NOMO-1 treated with dmso at 0.1 percent for 144 hours (cell line): ENCODE measurements at regions not wholly inside any gene's neighbourhood (a gene's known extent, or its start where the extent isn't known, plus 50 kb on each side); places are given as distances from the start of the nearest gene placed in this dataset.
"Not testable (repeated sequence)": the region's sequence is repeated elsewhere in the genome, so short reads cannot be mapped to it uniquely, and the experiment has no call there.

Source experiments
- DNase-seq: peaks from one replicate; lab custom pipeline; 2025; ENCODE audit not compliant: unreplicated experiment; lab: John Stamatoyannopoulos, UW

DNA sequence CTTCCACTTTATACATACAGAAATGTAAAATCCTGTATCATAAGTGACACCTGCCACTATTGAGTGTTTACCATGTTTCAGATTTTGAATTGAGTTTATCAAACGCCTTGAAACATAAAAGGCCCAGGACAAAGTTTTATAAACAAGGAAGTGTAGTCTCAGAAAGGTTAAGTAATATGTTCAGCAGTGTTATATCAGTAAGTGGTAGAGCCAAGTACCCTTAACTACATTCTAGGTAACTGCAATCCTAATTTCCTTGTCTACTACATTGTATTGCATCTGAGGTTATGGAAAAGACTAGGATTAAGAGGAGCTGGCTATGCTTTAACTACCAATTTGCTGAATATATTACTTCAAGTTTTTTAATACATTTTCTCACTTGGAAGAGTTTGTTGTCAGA, 641.6 kb downstream of the LRRC70 start:
- DNase-seq = no peak

DNA sequence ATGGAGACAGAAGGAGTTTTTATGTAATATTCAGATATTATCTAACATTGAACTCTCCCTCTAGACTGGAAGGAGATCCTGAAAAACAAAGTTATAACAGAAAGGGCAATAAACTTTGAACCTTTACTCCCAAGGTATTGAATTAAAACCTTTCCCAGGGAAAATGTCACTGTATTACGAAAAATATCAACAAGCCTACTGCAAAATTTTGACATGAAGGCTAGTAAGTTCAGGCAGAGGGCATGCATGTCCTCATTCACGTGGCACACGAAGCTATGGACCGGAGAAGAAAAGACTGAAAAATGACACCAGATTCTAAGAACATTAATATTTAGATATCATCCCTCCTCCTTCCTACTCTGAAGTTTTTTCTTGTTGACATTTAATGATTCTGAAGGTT, 638.8 kb downstream of the LRRC70 start:
- DNase-seq = no peak

DNA sequence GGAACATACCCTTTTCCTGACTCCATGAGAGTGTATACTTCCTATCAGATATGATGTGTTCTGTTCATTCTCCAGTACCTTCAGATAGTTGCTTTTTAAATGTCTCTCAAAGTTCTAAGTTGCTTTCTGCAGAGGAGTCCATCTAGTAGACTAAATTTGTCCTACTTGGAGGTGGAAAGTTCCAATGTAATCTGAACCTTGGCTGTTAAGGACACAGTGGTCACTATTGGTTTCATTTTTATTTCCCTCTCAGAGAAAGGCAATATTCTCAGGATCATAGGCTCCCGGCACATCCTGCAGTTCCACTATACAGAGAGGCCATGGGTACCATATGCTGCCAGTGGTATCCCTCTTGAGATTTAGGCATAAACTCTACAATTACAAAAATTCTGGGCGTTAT, 634.6 kb downstream of the LRRC70 start:
- no peak for DNase-seq

DNA sequence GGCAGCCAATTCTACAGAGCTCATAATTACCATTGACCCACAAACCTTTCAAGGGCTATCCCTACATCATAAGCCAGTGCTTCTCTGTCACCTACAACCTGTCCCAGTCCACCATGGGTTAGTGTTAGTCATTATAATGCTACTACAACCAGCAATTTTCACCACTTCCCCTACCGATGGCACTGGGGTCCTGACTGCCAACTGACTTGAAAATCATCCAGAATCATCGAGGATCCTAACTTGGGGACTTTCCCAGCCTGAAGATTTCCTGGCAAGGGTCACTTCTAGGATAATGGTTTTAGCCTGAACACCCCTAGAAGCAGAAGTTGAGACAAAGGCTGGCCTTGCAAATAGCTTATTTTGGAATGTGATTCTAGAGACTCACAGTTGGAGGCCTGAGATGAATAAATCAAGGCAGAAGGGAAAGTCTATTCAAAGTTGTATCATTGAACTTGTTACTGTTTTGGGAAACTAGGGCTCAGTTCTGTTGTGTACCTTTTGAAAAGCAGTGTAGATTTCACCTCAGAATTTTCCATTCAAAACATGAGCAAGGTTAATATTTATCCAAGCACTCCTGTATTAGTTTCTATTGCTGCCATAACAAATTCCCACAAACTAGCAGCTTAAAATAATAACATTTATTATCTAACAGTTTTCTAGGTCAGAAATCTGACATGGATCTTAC, 633.0 kb downstream of the LRRC70 start:
- no peak for DNase-seq

DNA sequence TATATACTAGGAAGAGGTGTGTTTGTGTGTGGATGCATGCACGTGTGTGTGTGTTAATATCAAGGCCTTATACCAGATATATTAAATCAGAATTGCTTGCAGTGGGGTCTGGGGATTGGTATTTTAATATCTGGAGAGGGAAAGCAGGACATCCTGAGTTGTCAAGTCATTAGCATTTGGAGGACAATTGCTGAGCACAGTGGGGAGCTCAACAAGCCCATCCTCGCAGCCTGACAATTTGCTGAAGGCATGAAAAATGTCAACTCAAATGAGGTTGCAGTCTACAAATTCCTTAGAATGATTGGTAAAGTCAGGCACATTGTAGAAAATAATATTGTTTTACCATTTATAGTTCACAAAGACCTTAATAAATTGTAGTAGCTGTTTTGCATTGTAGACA, 627.4 kb downstream of the LRRC70 start:
- DNase-seq = no peak

DNA sequence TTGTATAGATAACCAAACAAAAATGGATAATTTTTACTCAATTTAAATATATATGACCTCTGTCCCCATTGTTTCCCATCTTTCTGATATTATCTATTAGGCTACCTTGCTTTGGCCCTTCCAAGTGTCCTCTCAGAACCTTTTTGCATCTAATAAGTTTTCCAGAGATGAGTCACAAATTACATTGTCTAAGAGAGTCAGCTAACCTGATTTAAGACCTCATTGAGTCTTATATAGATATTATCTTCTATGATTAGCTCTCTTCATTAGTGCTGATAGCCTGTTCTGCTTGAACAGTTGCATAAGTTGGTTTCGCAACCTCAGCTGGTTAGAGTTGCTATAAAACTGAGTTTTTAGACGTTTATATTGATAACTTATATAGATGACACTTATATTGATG, 623.1 kb downstream of the LRRC70 start:
- no peak for DNase-seq

DNA sequence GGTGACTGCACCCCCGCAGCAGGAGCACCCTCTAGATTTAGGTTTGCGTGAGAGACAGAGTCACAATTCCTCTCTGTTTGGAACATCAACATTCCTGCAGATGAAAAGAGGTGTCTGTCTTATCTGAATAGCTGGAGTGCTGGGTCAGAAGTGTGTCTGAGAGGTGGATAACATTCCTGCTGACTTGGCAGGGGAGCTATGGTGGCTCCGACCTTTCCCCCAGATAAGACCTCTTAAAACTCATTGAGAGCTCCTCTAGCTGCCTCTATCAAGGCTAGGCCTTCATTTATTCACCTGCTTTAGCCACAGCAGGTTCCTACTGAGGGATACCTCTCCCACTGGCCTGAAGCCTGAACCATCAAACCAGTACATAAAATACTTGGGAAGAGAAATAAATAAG, 615.5 kb downstream of the LRRC70 start:
- no peak for DNase-seq

DNA sequence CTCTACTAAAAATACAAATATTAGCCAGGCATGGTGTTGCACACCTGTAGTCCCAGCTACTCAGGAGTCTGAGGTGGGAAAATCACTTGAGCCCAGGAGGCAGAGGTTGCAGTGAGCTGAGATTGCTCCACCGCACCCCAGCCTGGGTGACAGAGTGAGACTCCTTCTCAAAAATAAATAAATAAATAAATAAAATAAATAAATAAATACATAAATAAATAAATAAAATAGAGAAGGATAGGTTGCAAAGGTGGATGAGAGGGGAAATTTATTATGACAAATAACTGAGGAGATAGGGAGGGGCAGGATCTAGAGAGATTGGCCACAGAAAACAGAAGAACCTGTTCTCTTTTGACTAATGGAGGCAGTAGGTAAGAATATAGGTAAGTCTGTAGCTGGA, 601.6 kb downstream of the LRRC70 start:
- DNase-seq = not testable (repeated sequence)

DNA sequence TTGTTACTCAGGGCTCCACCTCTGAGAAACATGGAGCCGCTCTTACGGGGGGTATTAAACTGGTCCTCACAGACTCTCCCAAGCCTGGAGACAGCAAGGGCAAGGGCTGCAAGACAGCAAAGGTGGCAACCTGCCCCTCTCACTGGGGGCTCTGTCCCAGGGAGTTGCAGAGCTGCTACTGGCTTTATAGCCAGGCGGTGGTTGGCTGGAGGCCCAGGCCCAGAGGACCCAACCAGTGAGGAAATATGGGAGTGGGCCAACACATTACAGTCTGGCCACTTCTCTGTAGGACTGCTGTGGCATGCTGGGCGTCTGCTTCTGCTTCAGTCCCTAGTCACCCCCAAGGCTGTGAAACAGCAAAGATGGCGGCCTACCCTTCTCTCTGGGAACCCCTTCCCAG, 597.2 kb downstream of the LRRC70 start:
- no peak for DNase-seq

DNA sequence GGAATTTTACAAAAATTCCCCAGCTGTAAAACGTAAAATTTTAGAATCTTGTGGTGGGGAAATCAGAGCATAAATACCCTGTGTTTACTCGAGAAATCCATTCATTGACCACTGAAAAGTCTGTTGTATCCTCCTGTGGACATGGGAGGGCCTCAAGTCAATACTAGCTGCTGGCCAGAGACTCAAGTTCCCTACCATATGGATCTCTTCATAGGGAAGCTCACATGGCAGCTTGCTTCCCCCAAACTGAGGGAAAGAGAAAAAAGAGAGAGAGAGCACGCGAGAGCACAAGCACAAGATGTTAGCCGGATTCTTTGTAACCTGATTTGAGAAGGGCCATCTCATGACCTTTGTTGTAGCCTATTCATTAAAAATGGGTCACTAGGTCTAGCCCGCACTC, 591.9 kb downstream of the LRRC70 start:
- no peak for DNase-seq

DNA sequence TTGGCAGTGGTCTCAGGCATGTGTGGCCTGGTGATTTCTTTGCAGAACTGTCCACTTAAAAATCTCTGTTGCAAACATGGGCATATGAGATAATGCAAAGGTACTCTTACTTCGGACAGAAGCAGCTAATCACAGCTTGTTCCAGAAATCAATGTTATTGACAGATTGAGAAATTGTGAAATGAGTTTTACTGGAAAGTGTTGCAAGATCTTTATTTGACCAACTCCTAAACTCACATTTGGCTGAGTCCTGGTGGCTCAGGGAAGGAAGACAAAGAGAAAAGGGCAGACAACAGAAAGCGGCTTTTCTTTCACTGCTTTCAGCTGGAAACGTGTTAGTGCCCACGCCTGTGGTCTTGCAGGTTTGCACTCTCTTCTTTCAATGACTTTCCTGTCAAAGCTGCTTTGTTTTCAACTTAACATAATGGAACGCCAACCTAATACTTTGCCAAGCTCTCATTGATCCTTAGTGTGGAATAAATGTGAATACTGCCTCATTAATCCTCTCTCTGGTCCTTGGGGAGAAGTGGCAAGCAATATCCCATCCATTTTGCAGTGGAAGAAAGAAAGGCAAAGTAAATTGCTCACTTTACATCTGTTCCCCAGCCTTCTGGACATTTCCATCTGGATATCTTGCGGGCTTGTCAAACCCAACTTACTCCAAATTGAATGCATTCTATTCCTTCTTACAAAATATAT, 586.4 kb downstream of the LRRC70 start:
- DNase-seq = no peak

DNA sequence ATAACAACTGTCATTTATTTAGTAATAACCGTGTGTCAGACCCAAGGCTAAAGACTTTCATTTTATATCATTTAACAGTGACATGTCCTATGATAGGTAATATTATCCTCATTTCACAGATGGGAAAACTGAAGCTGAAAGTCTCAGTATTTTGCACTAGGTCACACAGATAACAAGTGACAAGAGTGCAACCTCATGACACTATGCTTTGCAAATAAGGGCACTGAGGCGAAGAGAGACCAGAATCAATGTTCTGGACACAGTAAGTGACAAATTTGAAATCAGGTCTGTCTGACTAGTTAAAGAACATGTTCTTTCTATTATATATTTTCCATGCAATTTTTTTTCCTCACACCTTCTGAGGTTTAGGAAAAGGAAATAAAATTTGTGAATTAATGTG, 585.7 kb downstream of the LRRC70 start:
- DNase-seq = no peak

DNA sequence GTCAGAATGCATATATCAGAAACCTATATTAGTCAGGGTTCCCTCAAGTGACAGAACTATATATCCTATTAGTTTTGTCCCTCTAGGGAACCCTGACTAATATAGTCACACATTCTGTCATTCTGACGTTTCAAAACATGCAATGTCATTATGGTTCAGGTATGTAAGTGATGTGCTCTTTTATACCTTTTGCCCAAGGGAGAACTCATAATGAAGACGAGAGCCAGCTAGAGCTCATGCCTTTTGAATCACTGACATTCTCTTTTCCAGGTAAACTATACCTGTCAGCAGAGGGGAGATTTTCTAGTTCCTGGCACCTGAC, 576.7 kb downstream of the LRRC70 start:
- no peak for DNase-seq

DNA sequence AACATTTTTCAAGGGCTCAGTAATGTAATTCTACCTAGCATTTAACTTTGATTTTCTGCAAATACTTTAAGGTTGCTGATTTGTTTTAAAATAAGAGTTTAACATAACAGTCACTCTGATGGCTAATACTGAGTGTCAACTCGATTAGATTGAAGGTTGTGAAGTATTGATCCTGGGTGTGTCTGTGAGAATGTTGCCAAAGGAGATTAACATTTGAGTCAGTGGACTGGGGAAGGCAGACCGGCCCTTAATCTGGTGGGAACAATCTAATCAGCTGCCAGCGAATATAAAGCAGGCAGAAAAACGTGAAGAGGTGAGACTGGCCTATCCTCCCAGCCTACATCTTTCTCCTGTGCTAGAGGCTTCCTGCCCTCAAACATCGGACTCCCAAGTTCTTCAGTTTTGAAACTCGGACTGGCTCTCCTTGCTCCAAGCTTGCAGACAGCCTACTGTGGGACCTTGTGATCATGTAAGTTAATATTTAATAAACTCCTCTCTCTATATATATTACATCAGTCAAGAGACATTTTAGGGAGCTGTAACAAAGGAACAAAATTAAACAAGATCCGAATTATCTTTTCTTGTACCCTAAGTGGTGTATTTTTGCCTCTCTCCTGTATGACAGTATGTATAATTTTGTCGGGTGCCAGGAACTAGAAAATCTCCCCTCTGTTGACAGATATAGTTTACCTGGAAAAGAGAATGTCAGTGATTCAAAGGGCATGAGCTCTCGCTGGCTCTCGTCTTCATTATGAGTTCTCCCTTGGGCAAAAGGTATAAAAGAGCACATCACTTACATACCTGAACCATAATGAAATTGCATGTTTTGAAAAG, 576.1 kb downstream of the LRRC70 start:
- no peak for DNase-seq

DNA sequence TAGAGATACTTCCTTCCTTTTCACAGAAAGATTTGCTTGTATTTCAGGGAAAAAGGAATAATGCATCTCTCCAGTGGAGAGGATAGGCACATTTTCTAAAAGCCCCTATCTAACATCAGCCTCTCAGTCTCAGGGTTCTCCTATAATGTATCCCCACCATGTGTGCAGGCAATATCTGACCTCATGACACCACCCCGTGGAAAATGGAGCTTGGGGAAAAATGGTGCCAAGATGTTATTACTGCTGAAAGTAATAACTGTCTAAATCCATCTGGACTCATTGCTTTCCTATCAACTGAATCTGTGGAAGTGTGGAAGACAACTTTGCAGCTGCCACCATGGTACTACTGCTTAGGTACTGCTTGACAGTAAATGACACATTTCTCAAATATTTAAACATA, 574.3 kb downstream of the LRRC70 start:
- DNase-seq = no peak

DNA sequence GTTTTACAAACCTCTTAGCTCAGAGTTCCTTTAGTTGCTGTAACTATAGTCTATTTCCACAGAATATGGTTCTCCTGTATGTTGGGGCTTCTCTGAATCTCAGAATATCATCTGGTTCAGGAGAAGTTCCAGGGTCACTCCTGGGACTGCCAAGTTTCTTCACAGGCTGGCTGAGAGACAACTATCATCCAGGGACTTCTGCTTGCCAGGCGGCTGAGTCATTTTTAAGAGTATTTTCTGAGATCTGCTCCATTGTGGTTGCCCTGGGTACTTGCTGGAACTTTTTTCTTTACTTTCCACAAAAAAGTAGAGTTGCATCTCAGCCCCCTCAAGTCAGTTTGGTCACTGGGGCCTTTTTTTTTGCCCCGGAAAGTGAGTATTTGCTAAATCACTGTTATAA, 566.5 kb downstream of the LRRC70 start:
- no peak for DNase-seq

DNA sequence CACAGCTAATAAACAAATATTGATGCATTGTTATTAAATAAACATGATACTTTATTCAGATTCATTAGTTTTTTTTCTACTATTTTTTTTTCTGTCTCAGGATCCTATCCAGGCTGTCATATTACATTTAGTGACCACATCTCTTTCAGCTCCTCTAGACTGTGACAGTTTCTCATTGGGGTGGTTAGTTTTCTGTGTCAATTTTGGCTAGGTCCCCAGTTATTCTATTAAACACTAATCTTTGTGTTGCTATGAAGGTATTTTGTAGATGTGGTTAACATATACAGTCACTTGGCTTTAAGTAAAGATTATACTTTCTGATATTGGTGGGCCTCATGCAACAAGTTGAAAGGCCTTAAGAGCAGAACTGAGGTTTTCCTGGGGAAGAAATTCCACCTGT, 563.0 kb downstream of the LRRC70 start:
- DNase-seq = no peak

DNA sequence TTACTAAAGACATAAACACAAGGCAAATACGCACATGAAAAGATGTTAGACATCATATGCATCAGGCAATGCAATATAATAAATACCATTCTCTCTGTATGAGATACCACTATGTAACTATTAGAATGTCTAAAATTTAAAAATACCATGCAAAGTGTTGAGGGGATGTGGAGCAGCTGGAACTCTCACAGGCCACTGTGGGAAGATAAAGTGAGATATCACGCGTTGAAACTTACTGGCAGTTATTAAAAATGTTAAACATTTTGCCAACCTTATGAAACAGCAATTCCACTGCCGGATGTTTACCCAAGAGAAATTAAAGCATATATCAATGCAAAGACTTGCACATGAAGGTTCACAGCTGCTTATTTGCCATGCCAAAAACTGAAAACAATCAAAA, 556.7 kb downstream of the LRRC70 start:
- DNase-seq = no peak

DNA sequence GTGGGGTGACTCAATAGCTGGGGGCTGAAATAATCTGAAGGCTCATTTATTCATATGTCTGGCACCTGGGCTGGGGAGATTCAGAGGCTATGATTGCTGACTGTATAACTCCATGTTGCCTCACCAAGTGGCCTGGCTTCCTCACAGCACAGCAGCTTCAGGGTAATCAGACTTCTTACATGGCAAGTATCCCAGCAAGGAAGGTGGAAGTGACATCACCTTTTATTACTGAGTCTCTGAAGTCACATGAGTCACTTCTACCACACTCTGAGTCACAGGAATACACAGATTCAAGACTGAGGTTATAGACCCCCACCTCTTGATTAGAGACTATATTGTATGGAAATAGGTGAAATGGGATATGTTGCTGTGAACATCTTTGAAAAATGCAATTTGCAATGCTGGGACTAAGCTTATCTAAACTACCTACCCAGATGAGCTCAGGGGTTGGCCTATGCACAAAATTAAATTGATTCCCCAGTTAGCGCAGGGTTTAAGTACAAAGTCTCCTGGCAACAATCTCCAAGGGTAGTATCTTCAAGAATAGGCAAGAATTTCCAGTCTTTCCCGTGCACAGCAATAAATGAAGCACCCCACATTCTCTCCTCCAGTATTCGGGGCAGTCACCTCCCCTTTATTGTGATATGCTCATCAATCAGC, 553.1 kb downstream of the LRRC70 start:
- no peak for DNase-seq

DNA sequence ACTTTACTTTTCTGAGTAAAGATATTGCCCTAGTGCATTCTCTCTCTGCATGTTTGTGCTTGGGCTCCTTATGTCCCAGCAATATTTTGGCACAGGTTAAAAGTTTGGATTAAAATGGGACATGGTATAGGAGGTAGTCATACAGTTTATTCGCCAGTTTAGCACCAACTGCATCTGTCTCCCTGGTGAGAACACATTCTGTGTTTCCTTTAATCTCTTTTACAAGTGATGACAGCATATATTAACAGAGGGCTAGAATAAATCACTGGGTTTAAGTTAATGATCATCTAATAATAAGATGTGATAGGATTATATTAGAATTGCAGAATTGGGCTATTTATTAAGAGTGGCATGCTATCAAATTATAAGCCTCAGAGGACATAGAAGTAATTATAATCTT, 550.1 kb downstream of the LRRC70 start:
- no peak for DNase-seq

DNA sequence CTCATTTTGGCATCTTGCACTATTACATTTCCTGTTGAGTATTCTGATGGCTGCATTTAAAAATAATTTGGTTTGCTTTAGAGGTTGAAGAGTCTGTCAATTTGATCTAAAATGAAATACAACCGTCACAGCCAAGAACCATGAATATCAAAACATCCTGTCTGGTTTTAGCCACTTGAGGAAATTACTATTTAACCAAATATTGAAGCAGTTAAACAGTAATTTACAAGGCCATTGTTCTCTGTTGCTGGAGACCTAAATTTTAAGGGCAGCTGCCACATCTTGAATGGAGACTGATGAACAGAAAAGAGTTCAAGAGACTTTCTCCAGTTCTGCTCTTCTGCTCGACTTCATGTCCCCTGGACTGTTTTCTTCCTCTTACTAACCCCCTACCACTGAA, 549.4 kb downstream of the LRRC70 start:
- no peak for DNase-seq

DNA sequence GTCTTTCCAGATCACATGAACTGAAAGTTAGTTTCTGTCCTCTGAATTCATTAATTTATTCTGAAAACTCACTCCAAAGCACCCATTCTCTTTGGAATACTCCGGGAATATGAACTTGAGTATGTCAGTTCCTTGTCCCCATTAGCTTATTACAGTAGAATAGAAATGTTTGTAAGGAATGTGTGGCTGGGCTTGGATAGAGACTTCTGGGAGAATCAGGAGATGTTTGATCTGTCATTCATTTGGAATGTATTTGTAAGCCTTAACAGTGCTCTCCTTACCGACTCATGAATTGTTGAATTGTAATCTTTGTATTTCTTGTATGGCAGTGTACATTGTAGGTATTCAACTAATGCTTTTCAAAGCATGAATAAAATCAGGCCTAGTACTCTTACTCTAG, 548.4 kb downstream of the LRRC70 start:
- no peak for DNase-seq
